ENCODE measurements at regions not wholly inside any gene's neighbourhood (a gene's known extent, or its start where the extent isn't known, plus 50 kb on each side); places are given as distances from the start of the nearest gene placed in this dataset.

DNA sequence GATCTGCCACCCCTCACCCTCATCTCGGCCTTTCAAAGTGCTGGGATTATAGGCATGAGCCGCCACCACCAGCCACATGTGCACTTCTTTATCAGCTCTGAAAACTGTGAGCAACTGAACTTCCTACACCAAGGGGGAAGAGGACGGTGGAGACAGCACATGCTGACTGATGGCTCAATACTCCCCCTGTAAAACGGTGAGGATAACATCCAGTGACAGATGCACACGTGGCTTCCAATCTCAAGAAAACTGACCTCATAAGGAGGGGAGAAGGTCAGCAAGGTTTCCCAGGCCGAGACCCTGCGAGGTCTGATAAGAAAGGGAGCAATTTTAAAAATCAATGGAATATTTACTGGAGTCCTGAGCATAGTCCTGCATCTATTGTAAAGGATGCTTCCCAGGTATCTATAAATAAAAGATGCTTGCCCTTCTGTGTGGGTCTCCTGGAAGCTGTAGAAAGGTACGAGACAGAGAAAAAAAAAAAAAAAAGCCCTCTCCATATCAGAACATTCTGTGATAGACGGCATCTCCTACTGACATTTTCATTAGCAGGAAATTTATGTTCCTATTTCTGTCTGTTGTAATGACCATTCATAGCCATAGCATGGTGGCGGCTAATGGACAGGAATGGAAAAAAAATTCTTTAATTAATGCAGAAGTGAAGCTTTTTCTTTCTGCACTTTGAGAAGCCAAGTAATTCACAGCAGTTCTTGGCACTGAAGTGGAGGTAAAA is 385.1 kb downstream of the ZNF536 start:
- no peak for FAIRE-seq

More for the DNA sequence above, 385.1 kb downstream of the ZNF536 start:
- Histone ChIP-seq H4K8ac (ENCODE audit: extremely low read depth, insufficient read depth, low read length) (no peak overlapping the region), H2BK5ac (ENCODE audit: low read depth, low read length) (no peak overlapping the region), H3K9me3 (ENCODE audit: insufficient read depth in 2 of 2, low read depth in 1 of 2, low read length in 1 of 2) (no peaks in the 10 kb centered on the region), H3K23me2 (ENCODE audit: low read depth, low read length) (no peaks in the 10 kb centered on the region), H3K27ac (ENCODE audit: low read depth, low read length) (no peak overlapping the region), H3K14ac (ENCODE audit: insufficient read length) (no peak overlapping the region), H2BK20ac (ENCODE audit: low read length) (no peak overlapping the region), H4K91ac (replicated peaks; ENCODE audit: insufficient read length, low read length) (no peak overlapping the region), H3K79me2 (ENCODE audit: control insufficient read depth in 1 of 2, insufficient read depth in 2 of 2, low read length in 2 of 2) (no peaks in the 10 kb centered on the region), H2AFZ (ENCODE audit: low read length) (no peak overlapping the region), H4K5ac (ENCODE audit: insufficient read length, low read depth, low read length) (no peak overlapping the region), H3K4me1 (replicated peaks in 1 of 4; ENCODE audit: control insufficient read depth in 3 of 4, insufficient read depth in 4 of 4, low read length in 3 of 4) (no peaks in the 10 kb centered on the region), H3K18ac (ENCODE audit: extremely low read depth, low read length) (no peak overlapping the region), H3K9ac (replicated peaks in 1 of 4; ENCODE audit: extremely low read depth in 1 of 4, low read depth in 3 of 4, low read length in 3 of 4) (no peak overlapping the region), H3K56ac (replicated peaks; ENCODE audit: insufficient read length, low read depth, low read length) (no peak overlapping the region), H3K79me1 (ENCODE audit: low read depth, low read length) (no peaks in the 10 kb centered on the region), H2AK5ac (ENCODE audit: low read depth, low read length) (no peak overlapping the region), H3K23ac (ENCODE audit: insufficient read length) (no peak overlapping the region), H2BK15ac (ENCODE audit: low read length) (no peak overlapping the region), H4K20me1 (replicated peaks in 1 of 2; ENCODE audit: control insufficient read depth in 1 of 2, insufficient read depth in 2 of 2, low read length in 2 of 2) (no peaks in the 10 kb centered on the region), H3K4me3 (ENCODE audit: extremely low read depth in 1 of 4, insufficient read depth in 2 of 4, low read depth in 3 of 4, low read length in 4 of 4) (no peak overlapping the region), H3K27me3 (replicated peaks in 1 of 4; ENCODE audit: control insufficient read depth in 3 of 4, extremely low read depth in 1 of 4, insufficient read depth in 3 of 4, low read length in 3 of 4) (no peaks in the 10 kb centered on the region), H2BK120ac (replicated peaks; ENCODE audit: low read depth, low read length) (no peak overlapping the region), H2BK12ac (ENCODE audit: low read depth, low read length) (no peak overlapping the region), H3K4ac (replicated peaks; ENCODE audit: insufficient read length, low read depth, low read length) (no peak overlapping the region), H3K4me2 (ENCODE audit: insufficient read depth in 1 of 2, low read depth in 2 of 2, low read length in 2 of 2) (no peak overlapping the region), H3K36me3 (ENCODE audit: control insufficient read depth in 2 of 4, insufficient read depth in 4 of 4, low read length in 3 of 4) (no peaks in the 10 kb centered on the region)
- ChIA-PET CTCF (ENCODE audit: partially characterized antibody) (interaction anchor here (0.8 to 2.5 kb wide), 2 partner anchors 75 to 91 kb away, joined by 3 to 6 read pairs; no protein-coding TSS in a partner anchor), POLR2A (ENCODE audit: partially characterized antibody) (no interaction called here)
- DNase-seq (ENCODE audit: low read depth in 1 of 2, low spot score in 2 of 2): no peak
- TF ChIP-seq YY1 (IDR thresholded peaks at IDR 0.05; ENCODE audit: low read depth, low read length) (no peak), FOSL1 (IDR thresholded peaks at IDR 0.05; ENCODE audit: insufficient read depth, low read depth, low read length) (no peak), ASH2L (IDR thresholded peaks at IDR 0.05; ENCODE audit: low read length) (no peak), ZNF274 (IDR thresholded peaks at IDR 0.05; ENCODE audit: borderline replicate concordance, extremely low read depth, low read length) (no peak), TEAD4 (IDR thresholded peaks at IDR 0.05; ENCODE audit: low read depth, low read length) (no peak), BACH1 (IDR thresholded peaks at IDR 0.05; ENCODE audit: low read length) (no peak), HDAC2 (IDR thresholded peaks at IDR 0.05; ENCODE audit: borderline replicate concordance in 1 of 2, low read depth in 2 of 2, low read length in 2 of 2) (no peak), SP4 (IDR thresholded peaks at IDR 0.05; ENCODE audit: low read length) (no peak)
- TF ChIP-seq, protein P1, sequence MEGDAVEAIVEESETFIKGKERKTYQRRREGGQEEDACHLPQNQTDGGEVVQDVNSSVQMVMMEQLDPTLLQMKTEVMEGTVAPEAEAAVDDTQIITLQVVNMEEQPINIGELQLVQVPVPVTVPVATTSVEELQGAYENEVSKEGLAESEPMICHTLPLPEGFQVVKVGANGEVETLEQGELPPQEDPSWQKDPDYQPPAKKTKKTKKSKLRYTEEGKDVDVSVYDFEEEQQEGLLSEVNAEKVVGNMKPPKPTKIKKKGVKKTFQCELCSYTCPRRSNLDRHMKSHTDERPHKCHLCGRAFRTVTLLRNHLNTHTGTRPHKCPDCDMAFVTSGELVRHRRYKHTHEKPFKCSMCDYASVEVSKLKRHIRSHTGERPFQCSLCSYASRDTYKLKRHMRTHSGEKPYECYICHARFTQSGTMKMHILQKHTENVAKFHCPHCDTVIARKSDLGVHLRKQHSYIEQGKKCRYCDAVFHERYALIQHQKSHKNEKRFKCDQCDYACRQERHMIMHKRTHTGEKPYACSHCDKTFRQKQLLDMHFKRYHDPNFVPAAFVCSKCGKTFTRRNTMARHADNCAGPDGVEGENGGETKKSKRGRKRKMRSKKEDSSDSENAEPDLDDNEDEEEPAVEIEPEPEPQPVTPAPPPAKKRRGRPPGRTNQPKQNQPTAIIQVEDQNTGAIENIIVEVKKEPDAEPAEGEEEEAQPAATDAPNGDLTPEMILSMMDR (IDR thresholded peaks at IDR 0.05; ENCODE audit: control extremely low read depth in 1 of 3, insufficient read depth in 1 of 3, low read depth in 1 of 3, low read length in 3 of 3): no peak
- 86% methylated on average over 10 of the region's 10 CpGs; no CpG with 5 or more reads in 1 of the 2 experiments for whole genome bisulfite sequencing, 2 experiments (ENCODE audit: extremely low coverage in 1 of 2, insufficient coverage in 1 of 2, insufficient read length in 1 of 2, insufficient replicate concordance in 2 of 2, low coverage in 1 of 2, low lambda C conversion rate in 2 of 2, missing lambda C conversion rate in 1 of 2)
